IMR-90 (cell line): ENCODE measurements at regions not wholly inside any gene's neighbourhood (a gene's known extent, or its start where the extent isn't known, plus 50 kb on each side); places are given as distances from the start of the nearest gene placed in this dataset.

ENCODE experiments used
- ATAC-seq: fragments of 200-7000 bp; cut with Tn5 transposase; 2 replicates; pipeline ENCODE4 v1.9.1; 2020; ENCODE audit warnings: low read depth, mild to moderate bottlenecking, moderate library complexity
- BruUV-seq: library from RNA; stranded (reverse); fragments of 400-500 nt; replicated peaks from 2 replicates; lab custom pipeline; 2021; lab: Mats Ljungman, UMichigan
- CTCF ChIA-PET: fragments of 300-600 bp; formaldehyde crosslinking; extraction: SDS; loops from one replicate; lab custom pipeline; 2021; ENCODE audit warnings: antibody characterized with exemption; lab: Yijun Ruan, JAX
- POLR2A ChIA-PET: fragments of 300-600 bp; sonication (Branson Sonifier 250); formaldehyde crosslinking; loops from one replicate; lab custom pipeline; 2022; ENCODE audit warnings: antibody characterized with exemption; ENCODE audit not compliant: unreplicated experiment; lab: Charles Lee
- DNase-seq: peaks from one replicate; pipeline ENCODE4 v3.0.0; 2013
- H2AFZ ChIP-seq: replicated peaks from 2 replicates; pipeline ENCODE3; 2013; ENCODE audit warnings: low read length, mild to moderate bottlenecking; ENCODE audit not compliant: poor library complexity
- H2AK5ac ChIP-seq: 2 replicates; pipeline ENCODE4 v1.6.1; 2013; ENCODE audit warnings: low read depth, low read length, inconsistent platforms
- H2AK9ac ChIP-seq: replicated peaks from 2 replicates; pipeline ENCODE3; 2013; ENCODE audit warnings: mild to moderate bottlenecking, low read depth, low read length, moderate library complexity; ENCODE audit not compliant: poor library complexity
- H2BK120ac ChIP-seq: 2 replicates; pipeline ENCODE4 v1.6.1; 2013; ENCODE audit warnings: low read depth, low read length, inconsistent platforms
- H2BK15ac ChIP-seq: 3 replicates; pipeline ENCODE4 v1.6.1; 2013; ENCODE audit warnings: low read depth, low read length, inconsistent platforms
- H2BK20ac ChIP-seq: 2 replicates; pipeline ENCODE4 v1.6.1; 2013; ENCODE audit warnings: low read depth, mild to moderate bottlenecking, inconsistent platforms, low read length, moderate library complexity
- H2BK5ac ChIP-seq: 2 replicates; pipeline ENCODE4 v1.6.1; 2013; ENCODE audit warnings: mild to moderate bottlenecking, low read depth, low read length, inconsistent platforms; ENCODE audit not compliant: poor library complexity, severe bottlenecking
- H3K14ac ChIP-seq: replicated peaks from 2 replicates; pipeline ENCODE4 v1.6.1; 2013; ENCODE audit warnings: low read depth, low read length, inconsistent platforms
- H3K18ac ChIP-seq: 2 replicates; pipeline ENCODE4 v1.6.1; 2013; ENCODE audit warnings: low read depth, low read length, control low read depth
- H3K23ac ChIP-seq: 2 replicates; pipeline ENCODE4 v1.6.1; 2013; ENCODE audit warnings: low read depth, low read length, inconsistent platforms
- H3K27ac ChIP-seq: 2 replicates; pipeline ENCODE4 v1.5.1; 2013; ENCODE audit warnings: mild to moderate bottlenecking, control low read depth, low read length; ENCODE audit not compliant: insufficient read depth
- H3K27me3 ChIP-seq: 2 replicates; pipeline ENCODE4 v1.6.1; 2013; ENCODE audit warnings: low read length; ENCODE audit not compliant: control insufficient read depth, insufficient read depth
- H3K36me3 ChIP-seq: 2 replicates; pipeline ENCODE4 v1.6.1; 2013; ENCODE audit warnings: low read length, mixed read lengths; ENCODE audit not compliant: control insufficient read depth, insufficient read depth
- H3K4ac ChIP-seq: 2 replicates; pipeline ENCODE4 v1.6.1; 2013; ENCODE audit warnings: low read depth, low read length, inconsistent platforms
- H3K4me1 ChIP-seq: 2 replicates; pipeline ENCODE4 v1.6.1; 2013; ENCODE audit warnings: low read length, mixed read lengths; ENCODE audit not compliant: control insufficient read depth, insufficient read depth
- H3K4me2 ChIP-seq: 2 replicates; pipeline ENCODE4 v1.6.1; 2013; ENCODE audit warnings: low read depth, mild to moderate bottlenecking, control low read depth, low read length, moderate library complexity
- H3K4me3 ChIP-seq: 2 replicates; pipeline ENCODE4 v1.5.1; 2013; ENCODE audit warnings: low read depth, mild to moderate bottlenecking, control low read depth, low read length, moderate library complexity; ENCODE audit not compliant: insufficient read depth
- H3K56ac ChIP-seq: 2 replicates; pipeline ENCODE4 v1.6.1; 2013; ENCODE audit warnings: low read length, inconsistent platforms; ENCODE audit not compliant: insufficient read depth; ENCODE audit errors: extremely low read depth
- H3K79me1 ChIP-seq, 2 experiments: 2 replicates each; pipeline ENCODE4 v1.6.1; 2013; ENCODE audit warnings: low read length in 2 of 2, inconsistent platforms in 1 of 2, low read depth in 1 of 2
- H3K9ac ChIP-seq: 2 replicates; pipeline ENCODE4 v1.6.1; 2013; ENCODE audit warnings: low read depth, low read length, control low read depth
- H3K9me1 ChIP-seq: 2 replicates; pipeline ENCODE4 v1.6.1; 2013; ENCODE audit warnings: low read length, inconsistent platforms; ENCODE audit not compliant: insufficient read depth
- H3K9me3 ChIP-seq: 2 replicates; pipeline ENCODE4 v1.6.1; 2013; ENCODE audit warnings: low read length; ENCODE audit not compliant: control insufficient read depth, insufficient read depth
- H4K20me1 ChIP-seq: 2 replicates; pipeline ENCODE4 v1.6.1; 2013; ENCODE audit warnings: low read length, inconsistent platforms; ENCODE audit not compliant: insufficient read depth
- H4K5ac ChIP-seq: 2 replicates; pipeline ENCODE4 v1.6.1; 2013; ENCODE audit warnings: mild to moderate bottlenecking, low read depth, low read length, control low read depth
- H4K8ac ChIP-seq, 2 experiments: 2 replicates each; pipeline ENCODE4 v1.6.1; 2013; ENCODE audit warnings: low read depth in 2 of 2, low read length in 2 of 2, control low read depth in 1 of 2, inconsistent platforms in 1 of 2
- H4K91ac ChIP-seq: 2 replicates; pipeline ENCODE4 v1.6.1; 2013; ENCODE audit warnings: low read depth, low read length, inconsistent platforms; ENCODE audit not compliant: insufficient read depth
- RCOR1 ChIP-seq: IDR thresholded peaks from 2 replicates; pipeline ENCODE4 v1.6.1; 2012; ENCODE audit warnings: mild to moderate bottlenecking, low read length, improper control_type of control experiment; ENCODE audit not compliant: insufficient replicate concordance
- WGBS, 2 experiments: methylation state at CpG; one replicate each; pipeline versions ENCODE4 v1.1.5 to v1.1.7; 2013; ENCODE audit warnings: missing lambda C conversion rate in 2 of 2; ENCODE audit not compliant: insufficient read length in 1 of 2; ENCODE audit errors: extremely low coverage in 2 of 2; 5-methylcytosine and 5-hydroxymethylcytosine counted together
- dilution Hi-C: fragments of 300-500 bp; cut with HindIII; formaldehyde crosslinking; loops from one replicate; pipeline ENCODE4 v1.14.3; 2018; ENCODE audit warnings: low sequenced_read_pairs; ENCODE audit not compliant: unreplicated experiment
- in situ Hi-C: fragments of 300-500 bp; cut with MboI; formaldehyde crosslinking; loops from 3 replicates; pipeline ENCODE4 v1.14.3; 2019; ENCODE audit warnings: low sequenced_read_pairs, inconsistent platforms, mixed read lengths
- intact Hi-C: fragments of 100-400 bp; cut with micrococcal nuclease; formaldehyde crosslinking; loops from 2 replicates; pipeline ENCODE4 v1.10.0; 2022

GRCh38 chr12:91944637-91945036 is 201.0 kb downstream of the BTG1 start:
- ATAC-seq (no peak), DNase-seq (no peak)
- Histone ChIP-seq H3K4me1 (no peaks in the 10 kb centered on the region), H3K4me2 (no peak overlapping the region), H4K5ac (no peak overlapping the region), H2BK20ac (no peak overlapping the region), H3K79me1 (no peaks in the 10 kb centered on the region), H3K27ac (no peak overlapping the region), H3K27me3 (no peaks in the 10 kb centered on the region), H2BK15ac (no peak overlapping the region), H3K9me3 (no peaks in the 10 kb centered on the region), H3K4me3 (no peak overlapping the region), H2BK5ac (no peak overlapping the region), H4K91ac (no peak overlapping the region), H3K56ac (no peak overlapping the region), H3K14ac (no peak overlapping the region), H4K8ac (no peak overlapping the region), H2AK5ac (no peak overlapping the region), H2AFZ (no peak overlapping the region), H3K18ac (no peak overlapping the region), H2AK9ac (no peak overlapping the region), H4K20me1 (no peaks in the 10 kb centered on the region), H2BK120ac (no peak overlapping the region), H3K9ac (no peak overlapping the region), H3K4ac (no peak overlapping the region), H3K36me3 (no peaks in the 10 kb centered on the region), H3K9me1 (no peaks in the 10 kb centered on the region), H3K23ac (no peak overlapping the region)
- in situ Hi-C loops, result no loop called here
- ChIA-PET CTCF (no interaction called here), POLR2A (no interaction called here)
- no peak for TF ChIP-seq RCOR1
- intact Hi-C loops, result no loop called here
- dilution Hi-C loops, result no loop called here
- BruUV-seq, result no TSS peak
- WGBS, 2 experiments, result no CpG with 5 or more reads among the region's 1 CpG
